Skeletal muscle tissue (tissue), 3 donors: ENCODE measurements at regions not wholly inside any gene's neighbourhood (a gene's known extent, or its start where the extent isn't known, plus 50 kb on each side); places are given as distances from the start of the nearest gene placed in this dataset.

ENCODE experiments used
- H3K27ac ChIP-seq: one replicate; pipeline ENCODE4 v1.7.0; 2013; ENCODE audit warnings: mild to moderate bottlenecking, low read depth, low read length, inconsistent platforms
- H3K27me3 ChIP-seq, 3 donors: one replicate each; pipeline ENCODE4 v1.7.0; 2013; ENCODE audit warnings: low read length in 3 of 3; ENCODE audit not compliant: control insufficient read depth in 3 of 3, insufficient read depth in 3 of 3
- H3K36me3 ChIP-seq, 3 donors: one replicate each; pipeline ENCODE4 v1.7.0; 2013; ENCODE audit warnings: low read length in 3 of 3; ENCODE audit not compliant: control insufficient read depth in 3 of 3, insufficient read depth in 3 of 3
- H3K4me1 ChIP-seq, 3 donors: one replicate each; pipeline ENCODE4 v1.7.0; 2013; ENCODE audit warnings: low read length in 3 of 3, mild to moderate bottlenecking in 3 of 3; ENCODE audit not compliant: control insufficient read depth in 3 of 3, insufficient read depth in 3 of 3
- H3K4me3 ChIP-seq, 3 donors: one replicate each; pipeline ENCODE4 v1.7.0; 2013; ENCODE audit warnings: low read length in 3 of 3
- H3K9ac ChIP-seq, 3 donors: one replicate each; pipeline ENCODE4 v1.7.0; 2013; ENCODE audit warnings: low read length in 3 of 3, mild to moderate bottlenecking in 3 of 3, moderate library complexity in 2 of 3, low read depth in 1 of 3
- H3K9me3 ChIP-seq, 3 donors: one replicate each; pipeline ENCODE4 v1.7.0; 2013; ENCODE audit warnings: low read length in 3 of 3; ENCODE audit not compliant: control insufficient read depth in 3 of 3
- donor health status: Osteomylitis.

DNA sequence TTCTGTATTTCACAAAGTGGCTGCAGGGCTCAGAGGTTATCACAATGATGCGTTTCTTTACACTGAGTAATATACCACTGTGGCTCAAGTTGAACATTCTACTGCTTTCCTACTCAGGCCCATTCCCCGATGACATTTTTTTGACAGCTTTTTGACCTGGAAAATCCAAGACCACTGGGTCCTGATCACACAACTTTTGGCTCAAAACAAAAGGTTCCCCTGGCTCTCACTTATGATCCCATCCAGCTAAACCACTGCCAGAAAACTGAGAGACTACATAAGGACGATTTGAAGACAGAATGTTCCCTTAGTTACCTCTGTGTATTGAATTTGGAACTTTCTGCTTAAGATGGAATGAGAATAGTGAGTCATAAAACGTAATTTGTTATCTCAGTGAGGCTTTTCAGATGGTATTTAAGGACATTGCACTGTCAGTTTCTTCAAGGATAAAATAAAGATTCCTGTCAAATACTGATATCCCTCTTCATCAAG is 78.0 kb upstream of the FBXL7 start:
- no peak overlapping the region for H3K4me3 ChIP-seq
- H3K36me3 ChIP-seq: no peaks in the 10 kb centered on the region
- H3K4me1 ChIP-seq: no peaks in the 10 kb centered on the region
- no peak overlapping the region for H3K9ac ChIP-seq
- no peaks in the 10 kb centered on the region for H3K27me3 ChIP-seq
- no peaks in the 10 kb centered on the region for H3K9me3 ChIP-seq
- no peak overlapping the region for H3K27ac ChIP-seq

GRCh38 chr5:15421381-15421780 is 78.6 kb upstream of the FBXL7 start:
- no peak overlapping the region for H3K27ac ChIP-seq
- H3K9ac ChIP-seq: no peak overlapping the region
- no peaks in the 10 kb centered on the region for H3K9me3 ChIP-seq
- no peaks in the 10 kb centered on the region for H3K27me3 ChIP-seq
- H3K4me3 ChIP-seq: no peak overlapping the region
- no peaks in the 10 kb centered on the region for H3K36me3 ChIP-seq
- no peaks in the 10 kb centered on the region for H3K4me1 ChIP-seq

DNA sequence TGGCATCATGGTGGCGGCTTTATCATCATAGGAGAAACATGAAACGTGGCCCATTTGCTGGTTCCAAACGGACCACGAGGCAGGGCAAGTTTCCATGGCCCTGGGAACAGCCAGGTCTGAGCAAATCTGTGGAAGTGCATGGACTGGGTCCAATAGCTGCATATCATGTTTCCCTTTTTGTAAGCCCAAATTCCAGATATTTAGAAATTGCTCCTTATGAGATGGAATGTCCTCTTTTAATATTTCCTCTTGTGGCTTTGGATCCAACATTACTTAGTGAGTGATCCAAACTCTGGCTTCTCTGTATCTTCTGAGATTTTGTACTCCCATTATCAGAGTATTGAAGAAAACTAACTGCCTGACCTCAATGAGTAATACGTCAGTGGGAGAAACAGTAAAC is 79.8 kb upstream of the FBXL7 start:
- Histone ChIP-seq H3K36me3 (no peaks in the 10 kb centered on the region), H3K27ac (no peak overlapping the region), H3K27me3 (no peaks in the 10 kb centered on the region)

DNA sequence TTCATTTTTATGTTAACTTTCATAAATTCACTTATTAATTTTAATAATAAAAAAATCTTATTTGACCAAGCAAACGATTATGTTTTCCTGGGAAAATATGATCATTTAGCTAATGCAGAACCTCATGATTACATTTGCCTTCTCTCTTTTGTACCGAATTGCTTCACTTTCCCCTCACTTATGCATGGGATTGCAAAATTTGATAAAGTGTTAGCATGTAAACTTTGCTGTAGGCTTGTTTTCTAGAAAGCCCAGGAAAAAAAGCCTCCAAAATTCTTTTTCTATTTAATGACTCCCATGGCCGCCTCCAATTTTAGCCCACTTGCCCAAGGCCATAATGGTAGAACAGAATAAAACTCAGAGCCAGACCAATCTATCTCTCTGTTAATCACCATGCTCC is 82.8 kb upstream of the FBXL7 start:
- H3K4me1 ChIP-seq: no peaks in the 10 kb centered on the region
- H3K27ac ChIP-seq: no peak overlapping the region
- no peaks in the 10 kb centered on the region for H3K9me3 ChIP-seq
- no peaks in the 10 kb centered on the region for H3K27me3 ChIP-seq
- no peak overlapping the region for H3K4me3 ChIP-seq
- H3K36me3 ChIP-seq: no peaks in the 10 kb centered on the region
- no peak overlapping the region for H3K9ac ChIP-seq

More for the DNA sequence above, 79.8 kb upstream of the FBXL7 start:
- no peaks in the 10 kb centered on the region for H3K4me1 ChIP-seq
- no peak overlapping the region for H3K4me3 ChIP-seq
- no peaks in the 10 kb centered on the region for H3K9me3 ChIP-seq
- H3K9ac ChIP-seq: no peak overlapping the region

GRCh38 chr5:15406478-15406877 is 93.5 kb upstream of the FBXL7 start:
- no peaks in the 10 kb centered on the region for H3K27me3 ChIP-seq
- no peak overlapping the region for H3K4me3 ChIP-seq
- H3K36me3 ChIP-seq: no peaks in the 10 kb centered on the region
- no peak overlapping the region for H3K27ac ChIP-seq
- no peak overlapping the region for H3K9ac ChIP-seq
- no peaks in the 10 kb centered on the region for H3K4me1 ChIP-seq
- peaks cover 0 to 2% (median 0%) of the 10 kb centered on the region in 3 donors for H3K9me3 ChIP-seq

- no peaks in the 10 kb centered on the region for H3K4me1 ChIP-seq
- no peak overlapping the region for H3K4me3 ChIP-seq
- H3K9me3 ChIP-seq: no peaks in the 10 kb centered on the region
- H3K27ac ChIP-seq: no peak overlapping the region
- H3K36me3 ChIP-seq: no peaks in the 10 kb centered on the region
- H3K9ac ChIP-seq: no peak overlapping the region
- no peaks in the 10 kb centered on the region for H3K27me3 ChIP-seq
Measured at GRCh38 chr5:15393146-15393545, 106.8 kb upstream of the FBXL7 start.

DNA sequence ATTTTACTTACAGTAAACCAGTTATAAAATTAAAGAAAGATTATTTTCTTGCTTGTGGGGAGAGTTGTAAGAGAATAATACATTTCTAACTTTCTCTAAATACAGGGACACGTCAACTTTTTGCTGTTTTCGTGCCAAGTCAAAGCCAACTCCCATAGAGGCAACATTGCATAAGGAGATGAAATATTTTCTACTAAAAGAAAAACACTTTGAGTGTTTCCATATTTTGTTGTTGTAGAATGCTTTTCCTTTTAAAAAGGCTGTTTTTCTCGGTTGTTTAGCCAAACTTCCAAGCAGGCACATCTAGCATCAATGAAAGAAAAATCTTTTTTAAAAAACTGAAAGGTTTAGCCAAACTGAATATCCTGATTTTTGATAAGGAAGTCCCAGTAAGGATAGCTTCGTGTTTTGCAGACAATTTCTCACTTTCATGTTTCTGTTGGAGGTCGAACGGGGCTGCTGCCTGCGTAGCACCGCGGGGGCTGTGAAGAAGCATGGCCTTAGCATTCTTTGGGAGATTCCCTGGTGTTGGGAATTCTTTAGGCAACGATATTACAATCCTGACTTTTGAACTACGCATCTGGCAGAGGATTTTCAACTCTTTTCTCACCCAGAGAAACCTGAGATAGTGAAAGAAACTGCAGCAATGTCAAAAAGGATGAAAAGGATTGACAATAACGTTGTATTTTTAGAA is 108.1 kb upstream of the FBXL7 start:
- Histone ChIP-seq H3K27me3 (no peaks in the 10 kb centered on the region), H3K9ac (no peak overlapping the region), H3K27ac (no peak overlapping the region), H3K9me3 (no peaks in the 10 kb centered on the region), H3K4me3 (no peak overlapping the region), H3K4me1 (no peaks in the 10 kb centered on the region), H3K36me3 (no peaks in the 10 kb centered on the region)

GRCh38 chr5:15388866-15389265 is 111.1 kb upstream of the FBXL7 start:
- Histone ChIP-seq H3K9me3 (no peaks in the 10 kb centered on the region), H3K27ac (no peak overlapping the region), H3K27me3 (peaks cover 0 to 11% (median 0%) of the 10 kb centered on the region in 3 donors), H3K4me1 (no peaks in the 10 kb centered on the region), H3K36me3 (no peaks in the 10 kb centered on the region), H3K9ac (no peak overlapping the region), H3K4me3 (no peak overlapping the region)

DNA sequence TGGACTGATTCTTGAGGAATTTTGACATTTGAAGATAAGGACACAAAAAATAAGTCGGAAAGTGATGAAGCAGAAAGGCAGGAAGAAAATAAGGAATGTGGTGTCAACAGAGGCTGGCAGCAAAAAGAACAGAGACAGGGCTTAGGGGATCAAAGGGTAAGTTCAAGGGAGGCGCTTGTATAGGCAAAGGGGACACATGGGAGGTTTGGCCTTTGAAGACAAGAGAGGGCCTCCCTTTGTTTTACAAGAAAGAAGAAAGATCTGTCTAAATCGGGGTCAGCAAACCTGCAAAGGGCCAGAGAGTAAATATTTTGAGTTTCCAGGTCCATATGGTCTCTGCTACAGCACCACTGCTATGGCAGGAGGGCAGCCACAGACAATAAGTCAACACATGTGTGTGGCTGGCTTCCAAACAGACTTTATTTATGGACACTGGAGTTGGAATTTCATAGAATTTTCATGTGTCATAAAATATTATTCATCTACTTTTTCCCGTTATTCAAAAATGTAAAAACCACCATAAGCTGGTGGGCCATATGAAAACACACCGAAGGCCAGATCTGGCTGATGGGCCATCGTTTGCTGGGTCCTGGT is 112.0 kb upstream of the FBXL7 start:
- no peak overlapping the region for H3K4me3 ChIP-seq
- H3K4me1 ChIP-seq: no peaks in the 10 kb centered on the region
- no peaks in the 10 kb centered on the region for H3K36me3 ChIP-seq
- peaks cover 0 to 11% (median 0%) of the 10 kb centered on the region in 3 donors for H3K27me3 ChIP-seq
- no peak overlapping the region for H3K27ac ChIP-seq
- H3K9ac ChIP-seq: no peak overlapping the region
- H3K9me3 ChIP-seq: no peaks in the 10 kb centered on the region

DNA sequence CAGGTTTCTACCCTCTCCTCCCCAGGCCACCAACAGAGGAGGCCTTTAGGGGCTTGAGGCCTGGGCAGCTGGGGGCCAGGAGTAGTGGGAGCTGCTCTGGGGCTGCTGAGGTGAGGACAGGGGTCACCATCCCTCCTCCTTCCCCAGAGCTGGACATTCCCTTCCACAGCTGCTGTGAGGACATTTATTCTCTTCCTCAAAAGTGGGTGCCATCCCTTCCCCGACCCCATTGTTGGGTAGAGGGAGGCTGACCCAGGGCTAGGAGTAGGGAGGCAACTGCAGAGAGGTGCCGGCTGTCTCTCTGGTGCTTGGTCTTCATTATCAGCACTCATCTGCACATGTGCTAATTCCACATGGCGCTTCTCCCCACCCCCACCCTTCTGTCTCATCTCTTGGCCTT is 113.9 kb upstream of the FBXL7 start:
- H3K27ac ChIP-seq: no peak overlapping the region
- no peaks in the 10 kb centered on the region for H3K9me3 ChIP-seq
- no peaks in the 10 kb centered on the region for H3K36me3 ChIP-seq
- H3K4me3 ChIP-seq: no peak overlapping the region
- no peaks in the 10 kb centered on the region for H3K4me1 ChIP-seq
- H3K9ac ChIP-seq: no peak overlapping the region
- H3K27me3 ChIP-seq: peaks cover 0 to 11% (median 0%) of the 10 kb centered on the region in 3 donors
